ENCODE measurements at regions not wholly inside any gene's neighbourhood (a gene's known extent, or its start where the extent isn't known, plus 50 kb on each side); places are given as distances from the start of the nearest gene placed in this dataset.

- TF ChIP-seq CTCF (IDR thresholded peaks at IDR 0.05) (no peak), POLR2AphosphoS5 (IDR thresholded peaks at IDR 0.05) (no peak)
These were observed 437.3 kb downstream of the DHX35 start for GRCh38 chr20:39399463-39399862.

Measured in sigmoid colon (tissue), 4 donors.